ENCODE measurements at regions not wholly inside any gene's neighbourhood (a gene's known extent, or its start where the extent isn't known, plus 50 kb on each side); places are given as distances from the start of the nearest gene placed in this dataset.
"Not testable (repeated sequence)": the region's sequence is repeated elsewhere in the genome, so short reads cannot be mapped to it uniquely, and the experiment has no call there.

DNA sequence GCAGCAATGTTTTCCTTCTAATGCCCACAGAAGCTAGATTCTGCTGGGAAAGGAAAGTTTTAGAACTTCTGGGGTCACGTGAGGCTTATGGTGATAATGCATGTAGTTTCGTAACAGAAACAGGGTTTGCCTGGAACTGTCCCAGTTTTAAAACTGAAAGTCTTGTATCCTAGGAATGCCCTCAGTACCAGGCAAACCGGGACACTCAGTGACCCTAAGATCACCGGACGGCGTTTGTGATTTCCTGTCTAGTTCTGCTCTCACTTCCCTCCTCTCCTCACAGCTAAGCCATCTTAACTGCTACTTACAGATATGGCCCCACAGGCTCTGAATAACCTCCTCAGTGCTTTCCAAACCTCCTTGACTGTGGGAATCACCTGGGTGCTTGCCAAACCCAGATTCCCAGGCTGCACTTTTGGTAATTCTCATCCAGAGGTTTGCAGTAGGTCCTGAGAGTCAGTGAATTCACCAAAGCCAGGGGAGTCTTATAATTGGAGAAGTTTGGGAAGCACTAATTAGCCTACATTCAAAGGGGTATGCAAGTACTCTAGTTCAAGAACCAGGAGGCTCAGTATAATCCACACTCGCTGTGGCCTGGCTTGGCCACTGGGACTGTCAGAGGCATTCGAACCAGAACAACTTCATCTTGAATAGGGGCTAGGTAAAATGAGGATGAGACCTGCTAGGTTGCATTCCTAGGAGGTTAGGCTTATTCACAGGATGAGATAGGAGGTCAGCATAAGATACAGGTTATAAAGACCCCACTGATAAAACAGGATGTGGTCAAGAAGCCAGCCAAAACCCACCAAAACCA, 231.6 kb upstream of the MYLIP start:
- DNase-seq: peak; percentile 41 to 51

DNA sequence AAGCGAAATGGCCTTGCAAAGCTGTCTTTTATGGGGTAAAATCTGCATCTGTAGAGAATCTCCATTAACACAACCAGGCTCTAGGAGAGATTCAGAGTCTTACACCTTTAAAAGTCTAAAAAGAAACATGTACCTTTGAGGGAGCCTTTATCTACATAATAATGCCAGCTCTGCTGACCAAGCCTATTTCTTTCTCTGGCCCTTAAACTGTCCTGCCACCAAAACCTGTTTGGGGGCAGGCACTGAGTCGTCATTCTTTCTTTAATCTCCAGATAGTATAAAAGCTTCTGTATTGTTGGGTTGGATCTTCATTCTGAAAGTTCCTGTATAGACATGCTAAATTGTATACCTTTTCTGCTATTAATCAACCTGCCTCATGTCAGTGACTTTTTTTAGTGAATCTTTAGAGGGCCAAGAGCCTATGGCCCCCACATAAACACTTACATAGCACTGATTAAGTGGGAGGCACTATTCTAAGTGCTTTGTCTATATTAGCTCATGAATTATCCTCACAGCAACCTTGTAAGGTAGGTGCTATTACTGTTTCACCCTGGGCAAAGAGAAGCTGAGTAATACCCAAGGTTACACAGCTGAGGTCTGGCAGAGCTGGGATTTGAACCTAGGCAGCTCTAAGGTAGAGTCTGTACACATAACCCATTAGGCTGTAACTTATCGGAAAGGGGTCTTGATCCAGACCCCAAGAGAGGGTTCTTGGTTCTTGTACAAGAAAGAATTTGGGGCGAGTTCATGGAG, 232.3 kb upstream of the DTNBP1 start:
- DNase-seq: no peak

DNA sequence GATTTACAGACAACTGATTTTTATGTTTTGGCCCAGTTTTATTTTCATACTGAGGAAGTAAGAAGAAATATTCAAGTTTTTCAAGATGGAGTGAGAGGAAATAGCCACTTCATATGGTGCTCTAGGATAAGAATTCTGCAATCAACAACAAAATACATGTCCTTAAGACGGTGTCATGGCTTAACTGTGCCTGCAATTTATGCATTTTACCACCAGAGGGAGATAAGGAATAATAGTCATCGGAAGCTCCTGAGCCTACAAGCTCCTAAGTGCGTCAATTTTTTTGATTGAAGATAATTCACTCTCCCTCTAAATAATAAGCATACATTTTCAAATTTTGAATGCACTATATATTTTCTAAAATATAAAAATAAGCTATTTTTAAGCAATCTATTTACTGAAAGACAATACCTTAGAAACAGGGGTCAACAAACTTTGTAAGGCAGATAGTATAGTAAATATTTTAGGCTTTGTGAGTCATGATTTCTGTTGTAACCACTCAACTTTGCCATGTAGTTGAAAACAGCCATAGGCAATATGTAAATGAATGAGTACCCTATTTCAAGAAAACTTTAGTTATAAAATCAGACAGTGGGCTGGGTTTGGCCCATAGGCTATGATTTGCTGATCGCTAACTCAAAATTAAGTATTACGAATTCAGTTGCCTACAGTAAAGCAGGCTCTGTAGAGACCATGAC, 230.9 kb upstream of the DTNBP1 start:
- peak in 1 of 2 donors; percentile 71 for DNase-seq

DNA sequence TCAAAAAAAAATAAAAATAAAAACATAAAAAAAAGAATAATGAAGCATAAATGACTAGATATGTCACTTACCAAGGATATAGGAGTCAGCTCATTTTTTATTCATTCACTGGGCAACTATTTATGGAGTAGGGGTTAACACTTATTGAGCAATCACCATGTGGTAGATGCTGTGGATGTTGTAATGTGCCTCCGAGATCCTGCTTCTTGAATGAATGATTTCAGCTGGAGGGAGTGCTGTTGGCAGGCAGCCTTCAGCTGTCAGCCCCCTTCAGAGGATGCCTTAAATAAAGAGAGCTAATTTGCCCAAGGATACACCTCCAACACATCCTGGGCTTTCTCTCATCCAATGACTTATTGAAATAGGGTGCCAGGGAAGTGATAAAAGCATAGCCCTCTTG, 229.5 kb upstream of the DTNBP1 start:
- no peak for DNase-seq

DNA sequence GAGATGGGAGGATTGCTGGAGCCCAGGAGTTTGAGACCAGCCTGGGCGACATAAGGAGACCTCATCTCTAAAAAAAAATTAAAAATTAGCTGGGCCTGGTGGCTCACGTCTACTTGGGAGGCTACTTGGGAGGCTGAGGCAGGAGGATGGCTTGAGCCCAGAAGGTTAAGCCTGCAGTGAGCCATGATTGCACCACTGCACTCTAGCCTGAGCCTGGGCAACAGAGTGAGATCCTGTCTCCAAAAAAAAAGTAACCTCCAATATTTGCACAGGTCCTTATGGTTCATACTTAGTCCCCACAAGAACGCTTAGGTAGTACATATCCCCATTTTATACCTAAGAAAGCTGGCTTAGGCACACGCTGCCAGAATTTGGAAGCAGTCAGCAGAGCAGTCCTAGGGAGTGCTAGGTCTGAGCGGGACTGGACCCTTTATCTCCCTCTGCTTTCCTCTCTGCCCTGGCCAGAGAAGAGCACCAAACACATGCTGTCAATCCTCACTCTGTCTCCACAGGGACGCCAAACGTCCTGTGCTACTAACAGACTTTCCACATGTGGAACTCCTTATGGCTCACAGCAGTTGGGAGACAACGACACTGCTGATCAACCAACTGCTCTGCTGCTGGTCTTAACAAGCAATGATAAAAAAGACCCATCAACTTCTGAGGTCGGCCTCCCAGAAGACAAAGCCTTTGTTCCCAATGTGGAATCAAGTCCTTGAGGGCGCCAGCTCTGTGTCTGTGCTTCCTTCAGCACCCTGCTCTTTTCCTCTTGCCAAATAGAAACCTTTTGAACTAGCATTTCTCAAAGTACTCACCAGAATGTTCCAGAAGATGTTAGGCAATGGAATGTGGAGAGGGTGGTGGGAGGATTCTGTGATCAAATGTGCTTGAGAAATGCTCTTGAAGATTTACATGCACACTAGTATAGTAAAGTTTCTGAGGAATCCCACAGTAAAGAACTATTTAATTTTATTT, 226.3 kb upstream of the DTNBP1 start:
- DNase-seq: peak; percentile 54 to 71

DNA sequence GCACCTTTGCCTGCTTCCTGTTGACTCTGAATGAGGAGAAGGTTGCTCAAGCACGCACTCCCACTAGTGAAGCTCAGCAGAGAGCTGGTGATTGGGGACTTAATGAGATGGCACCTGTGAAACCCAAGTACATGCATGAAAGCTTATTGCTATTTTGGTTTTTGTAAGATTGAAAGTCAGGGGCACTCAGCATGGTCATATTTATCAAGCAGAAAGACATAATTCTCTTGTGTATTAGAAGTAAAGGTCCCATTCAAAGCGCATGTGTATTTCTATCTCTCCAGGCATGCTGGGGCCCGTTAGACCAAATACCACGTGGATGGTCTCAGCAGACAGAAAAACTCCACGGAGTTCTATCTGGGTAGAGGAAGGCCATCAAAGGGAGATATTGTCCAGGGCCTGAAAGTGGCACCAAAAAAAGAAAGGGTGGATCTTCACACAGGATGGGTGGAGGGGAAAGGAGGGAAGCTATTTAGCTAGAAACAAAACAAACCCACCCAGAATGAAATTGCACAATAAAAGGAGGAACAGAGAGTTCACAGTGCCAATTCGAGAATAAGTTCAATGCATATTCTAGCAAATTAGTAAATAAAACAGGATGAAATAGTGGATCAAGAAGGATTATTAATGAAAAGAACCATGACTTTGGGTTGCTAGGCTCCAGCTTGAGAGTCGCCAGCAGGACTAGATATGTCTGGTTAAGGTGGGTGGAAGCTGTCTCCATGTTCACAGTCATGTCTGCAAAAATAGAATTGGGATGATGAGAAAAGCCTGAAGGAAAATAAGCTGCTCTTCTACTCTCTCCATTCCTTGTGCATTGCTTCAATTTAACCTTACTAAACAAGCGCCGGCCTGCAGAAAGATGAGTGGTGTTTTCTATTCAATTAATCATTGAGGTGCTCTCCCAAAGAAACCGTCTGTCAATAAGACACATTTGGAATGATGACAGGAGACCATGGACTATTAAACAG, 224.9 kb upstream of the DTNBP1 start:
- DNase-seq: no peak

DNA sequence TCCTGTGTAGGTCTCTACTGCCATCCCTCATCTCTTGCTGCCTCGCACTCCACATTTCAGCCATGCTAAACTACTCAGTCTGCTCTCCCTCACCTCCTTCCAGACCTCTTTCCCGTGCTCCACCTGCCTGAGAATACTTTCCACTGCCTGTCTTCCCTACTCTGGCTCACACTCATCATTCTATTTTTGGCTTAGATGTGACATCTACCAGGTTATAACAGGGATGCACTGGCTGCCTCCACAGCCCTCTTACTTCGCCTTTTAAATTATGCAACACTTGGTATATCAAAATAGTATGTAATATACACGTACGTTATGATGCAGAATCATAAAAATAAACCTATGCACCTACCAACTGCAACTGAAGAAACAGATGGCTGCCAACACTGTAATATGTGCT, 222.8 kb upstream of the DTNBP1 start:
- DNase-seq: no peak

DNA sequence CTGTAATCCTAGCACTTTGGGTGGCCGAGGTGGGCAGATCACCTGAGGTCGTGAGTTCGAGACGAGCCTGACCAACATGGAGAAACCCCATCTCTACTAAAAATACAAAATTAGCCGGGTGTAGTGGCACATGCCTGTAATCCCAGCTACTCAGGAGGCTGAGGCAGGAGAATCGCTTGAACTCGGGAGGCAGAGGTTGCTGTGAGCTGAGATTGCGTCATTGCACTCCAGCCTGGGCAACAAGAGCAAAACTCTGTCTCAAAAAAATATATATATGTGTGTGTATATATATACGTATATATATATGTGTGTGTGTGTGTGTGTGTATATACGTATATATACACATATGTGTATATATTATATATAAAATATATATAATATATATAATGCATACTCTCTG, 220.8 kb upstream of the DTNBP1 start:
- DNase-seq: not testable (repeated sequence)

DNA sequence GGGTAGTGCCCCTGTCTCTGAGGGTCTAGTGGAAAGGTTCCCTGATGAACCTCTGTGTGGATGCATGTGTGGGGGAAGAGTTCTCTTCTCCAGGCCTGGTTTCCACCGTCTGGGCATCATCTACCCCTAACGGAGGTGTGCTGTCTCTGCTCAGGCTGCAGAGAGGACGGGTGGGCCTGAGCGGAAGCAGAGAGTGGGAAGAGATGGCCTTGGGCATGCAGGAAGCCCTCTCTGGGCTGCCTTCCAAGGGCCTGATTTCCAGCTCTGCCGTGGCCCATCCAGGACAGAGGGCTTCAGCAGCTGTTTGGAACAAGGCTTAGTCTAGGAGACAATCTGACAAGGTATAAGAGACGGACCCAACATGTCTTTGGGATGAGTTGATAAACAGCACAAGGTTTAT, 220.1 kb upstream of the DTNBP1 start:
- DNase-seq: no peak

DNA sequence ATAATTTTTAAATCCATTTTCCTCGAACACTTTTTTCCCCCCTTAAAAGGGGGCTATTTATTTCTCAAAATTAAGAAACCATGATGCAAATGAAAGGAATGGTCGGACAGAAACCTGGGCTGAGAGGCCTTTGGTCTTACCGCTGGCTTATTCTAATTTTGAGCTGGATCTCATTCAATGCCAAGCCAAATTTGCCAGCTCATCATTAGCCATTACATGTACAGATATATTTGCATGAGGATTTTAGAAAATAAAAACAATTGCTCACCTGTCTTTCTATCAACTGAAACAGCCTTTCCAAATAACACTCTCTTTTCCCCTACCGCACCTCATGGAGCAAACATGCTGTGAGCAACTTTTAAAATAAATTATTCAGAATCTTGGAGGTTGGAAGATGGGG, 219.5 kb upstream of the DTNBP1 start:
- DNase-seq: no peak

DNA sequence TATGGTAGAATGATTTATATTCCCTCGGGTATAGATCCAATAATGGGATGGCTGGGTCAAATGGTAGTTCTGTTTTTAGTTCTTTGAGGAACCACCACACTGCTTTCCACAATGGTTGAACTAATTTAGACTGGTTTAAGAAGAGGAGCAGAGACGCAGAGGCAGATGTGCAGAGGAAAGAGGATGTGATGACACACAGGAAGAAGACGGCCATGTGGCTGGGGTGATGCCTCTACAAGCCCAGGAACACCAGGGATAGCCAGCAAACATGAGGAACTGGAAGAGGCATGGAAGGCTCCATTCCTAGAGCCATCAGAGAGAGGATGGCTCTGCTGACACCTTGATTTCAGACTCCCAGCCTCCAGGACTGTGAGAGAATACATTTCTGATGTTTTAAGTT, 218.3 kb upstream of the DTNBP1 start:
- DNase-seq: peak in 1 of 2 donors; percentile 49

DNA sequence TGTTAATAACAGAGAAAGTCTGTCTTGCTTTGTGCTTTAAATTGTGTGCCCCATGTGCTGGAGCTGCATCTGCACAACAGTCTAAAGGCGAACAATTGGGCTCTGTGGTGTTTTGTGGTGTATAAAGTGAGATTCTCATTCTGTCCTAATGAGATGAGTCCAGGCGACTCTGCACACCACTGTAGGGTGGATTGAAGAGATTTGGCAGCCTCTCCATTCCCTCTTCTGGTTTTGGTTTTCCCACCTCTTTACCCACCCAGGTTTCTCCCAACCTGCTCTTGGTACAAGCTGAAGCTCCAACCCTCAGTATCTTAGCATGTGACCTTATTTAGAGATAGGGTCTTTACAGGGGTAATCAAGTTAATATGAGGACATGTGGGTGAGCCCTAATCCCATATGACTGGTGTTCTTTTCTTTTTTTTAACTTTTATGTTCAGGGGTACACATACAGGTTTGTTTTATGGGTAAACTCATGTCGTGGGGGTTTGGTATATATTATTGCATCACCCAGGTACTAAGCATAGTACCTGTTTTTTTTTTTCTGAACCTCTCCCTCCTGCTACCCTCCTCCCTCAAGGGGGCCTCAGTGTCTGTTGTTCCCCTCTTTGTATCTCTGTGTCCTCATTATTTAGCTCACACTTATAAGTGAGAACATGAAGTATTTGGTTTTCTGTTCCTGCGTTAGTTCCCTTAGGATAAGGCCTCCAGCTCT, 217.6 kb upstream of the DTNBP1 start:
- no peak for DNase-seq

DNA sequence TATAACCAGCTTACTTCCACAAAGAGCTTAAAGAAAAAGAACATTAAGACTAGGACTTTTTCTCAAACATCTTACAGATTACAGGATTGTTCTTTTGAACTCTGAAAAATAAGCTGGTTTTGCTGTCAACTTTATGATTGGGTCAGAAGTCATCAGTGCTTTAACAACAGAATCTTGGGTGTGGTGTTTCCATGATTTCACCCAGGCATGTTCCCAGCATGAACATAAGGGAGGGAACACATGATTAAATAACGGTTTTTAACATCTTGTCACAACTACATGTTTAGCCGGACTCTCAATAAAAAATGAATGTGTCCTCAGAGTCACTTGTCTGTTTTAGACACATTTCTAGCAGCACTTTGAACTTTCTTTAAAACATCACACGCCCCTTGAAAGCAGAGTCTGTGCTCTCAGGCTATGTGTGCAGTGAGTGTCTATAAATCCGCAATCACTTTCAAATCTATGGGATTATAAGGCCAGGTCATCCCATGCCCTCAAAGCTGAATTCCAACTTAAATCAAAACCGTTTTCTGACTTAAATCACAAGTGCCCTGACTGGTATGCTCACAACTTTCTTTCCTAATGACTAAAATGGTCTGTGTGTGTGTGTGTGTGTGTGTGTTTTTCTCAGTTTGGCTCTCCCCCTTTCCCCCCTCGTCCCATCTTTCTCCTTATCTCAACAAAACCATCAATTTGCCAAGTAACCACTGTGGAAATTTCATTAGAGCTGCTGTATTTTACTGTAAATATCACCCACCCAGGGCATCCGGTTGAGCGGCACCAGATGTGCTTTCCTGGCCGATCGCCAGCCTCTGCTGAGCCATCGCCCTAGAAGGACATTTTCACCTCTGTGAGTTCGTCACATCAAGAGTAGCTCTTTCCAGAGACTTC, 216.8 kb upstream of the DTNBP1 start:
- no peak for DNase-seq

DNA sequence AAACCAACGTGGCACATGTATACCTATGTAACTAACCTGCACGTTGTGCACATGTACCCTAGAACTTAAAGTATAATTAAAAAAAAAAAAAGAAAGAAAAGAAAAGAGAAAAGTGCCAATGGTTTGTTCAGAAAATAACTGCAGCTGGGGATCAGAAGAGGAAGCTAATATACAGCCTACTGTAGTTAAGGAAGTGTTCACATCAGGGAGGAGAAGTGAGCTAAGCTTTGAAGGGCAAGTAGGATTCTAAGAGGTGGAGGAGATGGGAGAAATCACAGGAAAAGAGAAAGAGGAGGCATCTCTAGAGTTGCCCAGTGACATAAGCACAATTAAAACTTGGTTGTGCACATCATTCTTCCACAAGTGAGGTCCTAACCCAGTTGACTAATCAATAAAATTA, 214.4 kb upstream of the DTNBP1 start:
- peak in 1 of 2 donors; percentile 39 for DNase-seq

DNA sequence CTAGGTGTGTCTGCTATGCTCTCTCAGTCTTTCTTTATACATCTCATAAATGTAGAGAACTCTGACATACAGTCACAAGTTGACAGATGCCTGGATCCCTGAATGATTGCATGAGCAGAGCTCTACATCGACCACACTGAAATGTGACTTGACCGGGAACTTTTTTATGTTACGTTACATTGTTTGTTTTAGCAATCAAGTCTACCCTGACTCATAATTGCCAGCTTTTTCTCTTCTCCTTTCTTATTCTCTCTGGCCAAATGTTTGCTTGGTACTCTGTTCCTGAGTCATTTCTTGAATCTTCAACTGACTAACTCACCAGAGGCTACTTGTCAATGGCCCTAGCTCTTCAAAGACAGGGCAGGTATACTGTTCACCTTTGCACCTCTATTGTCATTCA, 213.6 kb upstream of the DTNBP1 start:
- peak; percentile 83 to 89 for DNase-seq

DNA sequence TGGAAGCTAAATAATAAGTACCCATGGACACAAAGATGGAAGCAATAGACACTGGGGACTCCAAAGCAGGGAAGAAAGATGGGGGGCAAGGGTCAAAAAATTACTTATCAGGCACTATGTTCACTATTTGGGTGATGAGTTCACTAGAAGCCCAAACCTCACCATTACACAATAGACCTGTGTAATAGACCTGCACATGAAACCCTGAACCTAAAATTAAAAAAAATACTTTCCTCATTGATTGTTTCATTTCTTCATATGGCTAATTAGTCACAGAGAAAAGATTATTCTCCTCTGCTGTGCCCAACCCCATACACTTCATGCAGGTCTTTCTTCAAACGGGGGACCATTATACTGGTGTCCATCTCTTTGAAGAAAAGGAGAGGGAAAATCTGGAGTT, 213.0 kb upstream of the DTNBP1 start:
- no peak for DNase-seq

DNA sequence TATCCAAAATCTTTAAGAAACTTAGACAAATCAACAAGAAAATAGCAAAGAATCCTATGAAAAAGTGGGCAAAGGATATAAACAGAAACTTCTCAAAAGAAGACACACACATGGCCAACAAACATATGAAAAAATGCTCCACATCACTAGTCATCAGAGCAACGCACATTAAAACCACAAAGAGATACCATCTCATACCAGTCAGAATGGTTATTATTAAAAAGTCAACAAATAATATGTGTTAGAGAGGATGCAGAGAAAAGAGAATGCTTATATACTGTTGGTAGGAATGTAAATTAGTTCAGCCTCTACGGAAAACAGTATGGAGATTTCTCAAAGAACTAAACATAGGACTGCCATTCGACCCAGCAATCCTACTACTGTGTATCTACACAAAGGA, 212.0 kb upstream of the DTNBP1 start:
- no peak for DNase-seq

DNA sequence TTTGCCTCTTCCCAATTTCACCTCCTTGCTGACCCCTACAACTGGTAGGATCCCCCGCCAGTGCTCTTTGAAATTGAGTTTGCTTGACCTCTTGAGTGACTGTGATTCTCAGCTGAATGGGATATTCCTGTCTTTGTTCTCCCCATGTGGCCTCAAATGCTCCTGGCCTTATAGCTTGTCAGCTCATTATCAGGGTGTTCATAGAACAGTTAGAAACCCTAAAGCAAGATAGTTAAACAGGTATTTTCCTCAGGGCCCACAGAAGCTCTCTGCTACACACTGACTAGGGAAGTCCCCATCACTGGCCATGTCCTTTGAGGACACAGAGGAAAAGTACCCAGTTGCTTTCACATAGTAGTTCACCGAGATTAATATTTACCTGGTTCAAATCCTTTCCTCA, 211.5 kb upstream of the DTNBP1 start:
- DNase-seq: no peak

Measured in inflammatory macrophage treated with lipopolysaccharide for 1 hour (primary cell).